AG10803 (cell line): ENCODE measurements at regions not wholly inside any gene's neighbourhood (a gene's known extent, or its start where the extent isn't known, plus 50 kb on each side); places are given as distances from the start of the nearest gene placed in this dataset.

ENCODE experiments used
- DNase-seq: peaks from one replicate; pipeline ENCODE4 v3.0.0; 2010; ENCODE audit warnings: low read depth
- H3K4me3 ChIP-seq: 2 replicates; pipeline ENCODE4 v1.5.1; 2011; ENCODE audit warnings: mild to moderate bottlenecking, low read length, control low read depth
- CTCF ChIP-seq: conservative IDR thresholded peaks from 2 replicates; pipeline ENCODE4 v1.5.1; 2011; ENCODE audit warnings: mild to moderate bottlenecking, low read length, control low read depth, inconsistent platforms

DNA sequence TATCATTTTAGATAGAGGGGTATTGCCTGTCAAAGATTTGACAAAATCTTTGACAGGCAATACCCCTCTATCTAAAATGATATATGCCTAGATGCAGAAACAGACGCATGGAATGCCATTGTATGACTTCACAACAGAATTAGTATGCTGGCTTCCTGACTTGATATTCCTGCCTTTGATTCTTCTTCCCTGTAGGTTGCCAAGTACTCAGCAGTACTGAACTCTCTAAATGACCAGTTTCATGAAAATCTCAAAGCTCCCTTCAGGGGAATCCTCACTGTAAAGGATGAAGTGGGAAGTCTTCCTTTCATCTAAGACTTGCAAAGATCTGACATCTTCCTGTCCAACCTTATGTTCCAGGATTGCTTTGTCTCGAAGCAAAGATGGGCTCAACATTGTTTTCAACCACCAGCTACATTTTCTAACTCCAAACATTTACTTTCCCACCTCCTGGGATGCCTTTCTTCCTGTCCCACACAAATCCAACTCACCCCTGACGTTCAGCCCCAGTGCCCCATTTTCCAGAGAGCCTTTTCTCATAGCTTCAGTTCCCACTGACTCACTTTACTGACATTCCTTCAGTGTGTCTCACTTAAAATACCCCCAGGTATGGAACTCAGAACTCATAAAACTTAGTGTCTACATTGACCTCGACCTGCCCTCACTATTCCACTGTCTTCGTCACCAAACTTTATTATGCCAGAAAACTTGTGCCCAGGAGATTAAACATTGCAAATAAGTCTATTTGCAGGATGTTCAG is 67.3 kb upstream of the KCNJ6 start:
- DNase-seq: no peak
- no peak for TF ChIP-seq CTCF
- H3K4me3 ChIP-seq: no peak overlapping the region

DNA sequence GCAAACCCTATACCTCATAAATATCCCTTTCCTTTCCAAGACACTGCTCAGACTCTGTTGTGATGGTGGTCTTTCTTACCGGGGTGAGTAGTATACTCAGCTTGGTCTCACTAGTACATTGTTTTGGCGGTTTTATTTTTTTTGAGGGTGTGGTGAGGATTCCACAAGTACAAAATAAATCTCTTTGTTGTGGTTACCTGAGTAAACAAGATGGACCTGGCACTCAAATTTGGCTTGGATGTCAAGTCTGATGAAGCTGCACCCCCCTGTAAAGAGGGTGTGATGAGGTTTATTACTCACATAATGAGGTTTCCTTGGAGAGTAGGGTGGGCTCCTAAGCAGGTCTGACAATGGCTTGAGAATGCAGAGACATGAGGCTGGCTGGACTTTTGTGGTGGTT is 68.2 kb upstream of the KCNJ6 start:
- no peak for DNase-seq

DNA sequence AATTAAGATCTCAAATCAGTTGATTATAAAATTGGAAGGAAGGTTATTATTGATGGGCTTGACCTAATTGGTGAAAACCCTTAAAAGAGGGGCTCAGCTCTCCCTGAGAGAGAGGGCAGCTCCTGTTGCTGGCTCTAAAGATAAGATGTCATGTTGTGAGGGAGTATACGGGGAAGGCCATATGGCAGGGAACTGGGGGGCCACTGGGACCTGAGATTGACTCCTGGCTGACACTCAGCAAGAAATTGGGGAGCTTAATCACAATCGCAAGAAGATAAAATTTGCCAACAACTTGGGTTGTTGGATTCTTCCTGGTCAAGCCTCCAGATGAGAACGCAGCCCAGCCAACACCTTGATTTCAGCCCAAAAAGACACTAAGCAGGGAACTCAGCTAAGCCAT is 69.7 kb upstream of the KCNJ6 start:
- no peak for TF ChIP-seq CTCF
- DNase-seq: no peak
- H3K4me3 ChIP-seq: no peak overlapping the region

More for the DNA sequence above, 68.2 kb upstream of the KCNJ6 start:
- no peak overlapping the region for H3K4me3 ChIP-seq
- TF ChIP-seq CTCF: no peak

DNA sequence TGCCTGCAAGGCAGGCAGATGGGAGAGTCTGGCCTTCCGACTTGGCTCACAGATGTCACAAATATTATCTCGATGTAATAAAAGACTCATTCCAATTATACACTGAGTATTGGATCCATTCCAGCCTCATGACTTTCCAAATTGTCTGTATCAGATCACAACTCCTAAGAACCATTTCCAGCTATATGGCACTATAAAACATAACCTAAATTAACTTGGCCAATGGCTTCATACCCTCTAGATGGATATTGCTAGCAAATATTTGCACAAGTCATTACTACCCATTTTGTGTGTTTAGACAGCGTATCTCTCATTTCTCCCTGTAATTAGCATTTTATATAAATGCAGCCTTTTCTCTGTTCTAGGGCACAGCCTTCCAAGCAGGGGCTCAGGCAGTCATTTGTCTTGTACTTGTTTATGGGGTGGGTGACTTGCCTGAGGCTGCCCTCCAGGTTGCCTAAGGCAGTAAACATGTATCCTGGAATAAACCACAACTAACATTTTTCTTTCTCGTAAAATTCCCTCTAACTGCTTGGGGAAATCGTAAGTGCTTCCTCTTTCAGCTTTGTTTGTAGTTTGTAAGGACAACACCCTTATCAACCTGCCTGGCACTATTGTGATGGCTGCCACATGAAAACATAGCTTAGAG is 70.6 kb upstream of the KCNJ6 start:
- TF ChIP-seq CTCF: no peak
- no peak for DNase-seq
- H3K4me3 ChIP-seq: no peak overlapping the region

GRCh38 chr21:37987668-37988067 is 71.4 kb upstream of the KCNJ6 start:
- DNase-seq: no peak

GRCh38 chr21:37993071-37993470 is 76.8 kb upstream of the KCNJ6 start:
- no peak for DNase-seq
- no peak for TF ChIP-seq CTCF
- H3K4me3 ChIP-seq: no peak overlapping the region

More at GRCh38 chr21:37987668-37988067, 71.4 kb upstream of the KCNJ6 start:
- TF ChIP-seq CTCF: no peak
- no peak overlapping the region for H3K4me3 ChIP-seq

GRCh38 chr21:37994211-37994610 is 78.0 kb upstream of the KCNJ6 start:
- DNase-seq: no peak
- TF ChIP-seq CTCF: no peak
- no peak overlapping the region for H3K4me3 ChIP-seq
